Breast epithelium (tissue), 4 donors: ENCODE measurements at regions not wholly inside any gene's neighbourhood (a gene's known extent, or its start where the extent isn't known, plus 50 kb on each side); places are given as distances from the start of the nearest gene placed in this dataset.

Experiments used
- DNase-seq, 2 donors: peaks; one replicate each; pipeline ENCODE4 v3.0.0-alpha.2; 2019; ENCODE audit warnings: low spot score in 2 of 2
- H3K27ac ChIP-seq, 2 donors: fragments of 200-600 bp; sonication (generic) in 1 of 2; one replicate each; pipeline ENCODE4 v1.5.1; 2016 to 2019; ENCODE audit warnings: mild to moderate bottlenecking in 1 of 2
- H3K27me3 ChIP-seq, 2 donors: fragments of 200-600 bp; sonication (generic) in 1 of 2; one replicate each; pipeline versions ENCODE4 v1.5.1 to v1.6.0; 2017 to 2019; ENCODE audit warnings: control low read depth in 1 of 2, mild to moderate bottlenecking in 1 of 2
- H3K36me3 ChIP-seq: fragments of 200-600 bp; one replicate; pipeline ENCODE4 v1.5.1; 2019
- H3K4me1 ChIP-seq, 2 donors: fragments of 200-600 bp; sonication (generic); one replicate each; pipeline ENCODE4 v1.5.1; 2016 to 2019; ENCODE audit warnings: control low read depth in 1 of 2
- H3K4me3 ChIP-seq, 3 donors: fragments of 200-600 bp; sonication (generic); 1 replicate in 2 of 3; 2 replicates in 1 of 3; pipeline ENCODE4 v1.5.1; 2016 to 2019; ENCODE audit warnings: mild to moderate bottlenecking in 3 of 3, moderate library complexity in 2 of 3
- H3K9me3 ChIP-seq, 2 donors: fragments of 200-600 bp; sonication (generic) in 1 of 2; one replicate each; pipeline ENCODE4 v1.5.1; 2016 to 2019; ENCODE audit warnings: control low read depth in 1 of 2
- POLR2A ChIP-seq: fragments of 450-650 bp; IDR thresholded peaks from one replicate; pipeline ENCODE4 v1.6.1; 2016; ENCODE audit warnings: antibody characterized with exemption, mild to moderate bottlenecking, moderate library complexity
- POLR2AphosphoS5 ChIP-seq, 3 donors: sonication (generic); formaldehyde crosslinking; IDR thresholded peaks; one replicate each; pipeline ENCODE4 v1.6.1; 2017; ENCODE audit warnings: antibody characterized with exemption in 3 of 3
- intact Hi-C: fragments of 100-400 bp; cut with DNase I; formaldehyde crosslinking; loops from one replicate; pipeline ENCODE4 v1.15.1; 2023; ENCODE audit warnings: low total_unique reads
- TF ChIP-seq, protein P1 (sequence below), 3 donors: fragments of 450-650 bp; IDR thresholded peaks; one replicate each; pipeline ENCODE4 v1.5.1; 2016 to 2017; ENCODE audit warnings: antibody characterized with exemption in 3 of 3, mild to moderate bottlenecking in 3 of 3, moderate library complexity in 3 of 3

DNA sequence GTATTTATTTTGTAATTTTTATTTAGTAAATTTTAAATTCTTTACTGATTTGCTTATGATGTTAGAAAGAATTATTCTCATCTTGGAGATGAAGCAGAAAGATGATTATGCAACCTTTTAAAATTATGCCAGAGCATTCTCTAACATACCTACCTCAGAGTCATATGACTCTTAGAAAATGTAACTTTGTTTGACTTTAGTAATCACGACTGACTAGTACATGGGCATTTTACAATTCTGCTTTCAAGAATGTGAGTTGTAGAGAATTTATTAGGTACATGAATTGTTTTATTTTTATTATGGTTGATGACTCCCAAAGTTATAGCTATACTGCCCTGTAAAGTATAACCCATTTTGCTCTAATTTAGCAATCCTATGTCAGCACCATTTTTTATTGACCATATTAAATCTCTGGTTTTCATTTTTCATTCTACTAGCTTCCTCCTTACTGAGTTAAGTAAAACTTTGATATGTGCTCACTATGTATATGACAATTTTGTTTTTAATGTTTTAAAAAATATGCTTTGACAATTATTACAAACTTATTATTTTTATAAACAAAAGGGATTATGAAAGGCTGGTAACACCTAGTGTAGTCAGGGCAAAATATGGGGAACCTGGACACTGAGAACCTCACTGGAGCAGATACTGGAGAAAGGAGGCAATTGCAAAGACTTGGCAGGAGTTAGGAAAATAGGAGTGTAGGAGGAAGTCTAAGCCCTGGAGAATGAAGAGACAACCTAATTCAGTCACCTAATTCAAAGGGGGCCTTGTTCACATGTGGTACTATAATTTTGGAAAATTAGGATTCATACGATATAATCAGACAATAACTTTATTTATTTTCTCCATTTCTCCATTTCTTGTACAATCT is 249.7 kb upstream of the DAB2 start:
- Histone ChIP-seq H3K4me1 (no peaks in the 10 kb centered on the region), H3K36me3 (no peaks in the 10 kb centered on the region), H3K9me3 (no peaks in the 10 kb centered on the region), H3K27ac (no peak overlapping the region), H3K4me3 (no peak overlapping the region), H3K27me3 (no peaks in the 10 kb centered on the region)
- TF ChIP-seq POLR2AphosphoS5 (IDR thresholded peaks at IDR 0.05), result no peak
- TF ChIP-seq, protein P1, sequence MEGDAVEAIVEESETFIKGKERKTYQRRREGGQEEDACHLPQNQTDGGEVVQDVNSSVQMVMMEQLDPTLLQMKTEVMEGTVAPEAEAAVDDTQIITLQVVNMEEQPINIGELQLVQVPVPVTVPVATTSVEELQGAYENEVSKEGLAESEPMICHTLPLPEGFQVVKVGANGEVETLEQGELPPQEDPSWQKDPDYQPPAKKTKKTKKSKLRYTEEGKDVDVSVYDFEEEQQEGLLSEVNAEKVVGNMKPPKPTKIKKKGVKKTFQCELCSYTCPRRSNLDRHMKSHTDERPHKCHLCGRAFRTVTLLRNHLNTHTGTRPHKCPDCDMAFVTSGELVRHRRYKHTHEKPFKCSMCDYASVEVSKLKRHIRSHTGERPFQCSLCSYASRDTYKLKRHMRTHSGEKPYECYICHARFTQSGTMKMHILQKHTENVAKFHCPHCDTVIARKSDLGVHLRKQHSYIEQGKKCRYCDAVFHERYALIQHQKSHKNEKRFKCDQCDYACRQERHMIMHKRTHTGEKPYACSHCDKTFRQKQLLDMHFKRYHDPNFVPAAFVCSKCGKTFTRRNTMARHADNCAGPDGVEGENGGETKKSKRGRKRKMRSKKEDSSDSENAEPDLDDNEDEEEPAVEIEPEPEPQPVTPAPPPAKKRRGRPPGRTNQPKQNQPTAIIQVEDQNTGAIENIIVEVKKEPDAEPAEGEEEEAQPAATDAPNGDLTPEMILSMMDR (IDR thresholded peaks at IDR 0.05), result no peak
- TF ChIP-seq POLR2A, result no peak
- intact Hi-C loops, result no loop called here
- DNase-seq, result no peak

DNA sequence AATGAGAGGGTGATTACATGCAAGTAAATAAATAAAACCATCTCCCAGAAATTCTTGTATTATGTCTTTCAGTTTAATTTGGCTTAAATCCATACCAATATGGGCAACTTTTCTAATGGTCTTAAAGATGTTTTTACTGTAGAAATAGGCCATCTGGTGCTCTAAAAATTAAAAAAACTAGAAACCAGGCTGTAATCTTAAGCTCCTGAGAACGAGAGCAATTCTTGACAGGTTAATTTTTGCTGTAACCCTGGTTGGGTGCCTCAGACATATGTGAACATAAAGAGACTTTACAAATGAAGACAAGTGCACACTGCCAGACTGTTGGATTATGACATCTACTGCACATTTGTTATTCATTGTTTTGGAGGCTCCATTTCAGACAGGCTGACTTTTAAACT is 246.8 kb upstream of the DAB2 start:
- H3K27me3 ChIP-seq, result no peaks in the 10 kb centered on the region
- no peaks in the 10 kb centered on the region for H3K36me3 ChIP-seq
- TF ChIP-seq, protein P1 (IDR thresholded peaks at IDR 0.05), result no peak
- TF ChIP-seq POLR2A (no peak), POLR2AphosphoS5 (IDR thresholded peaks at IDR 0.05) (no peak)
- no peak overlapping the region for H3K27ac ChIP-seq
- intact Hi-C loops, result no loop called here
- H3K4me1 ChIP-seq, result no peaks in the 10 kb centered on the region
- no peak for DNase-seq
- H3K4me3 ChIP-seq, result no peak overlapping the region
- H3K9me3 ChIP-seq, result no peaks in the 10 kb centered on the region

DNA sequence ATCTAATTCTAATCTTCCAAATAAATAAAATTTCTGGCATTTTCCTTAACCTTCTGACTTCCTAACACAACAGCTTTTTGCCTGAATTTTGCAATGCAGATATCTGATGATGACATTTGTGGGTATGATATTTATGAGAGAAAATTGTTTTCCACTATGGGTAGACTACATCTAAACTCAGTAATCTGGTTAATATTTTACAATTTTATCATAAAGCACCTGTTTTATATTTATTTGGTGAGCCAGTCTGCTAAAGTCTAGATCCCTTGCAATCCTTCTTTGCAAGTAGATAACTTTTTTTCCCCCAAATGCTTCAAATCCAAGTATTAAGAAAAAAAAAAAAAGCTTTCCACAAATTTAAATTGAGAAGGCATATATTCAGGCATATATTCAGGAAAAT is 246.2 kb upstream of the DAB2 start:
- Histone ChIP-seq H3K27ac (no peak overlapping the region), H3K4me3 (no peak overlapping the region), H3K36me3 (no peaks in the 10 kb centered on the region), H3K9me3 (no peaks in the 10 kb centered on the region), H3K4me1 (no peaks in the 10 kb centered on the region), H3K27me3 (no peaks in the 10 kb centered on the region)
- intact Hi-C loops, result no loop called here
- TF ChIP-seq POLR2AphosphoS5 (IDR thresholded peaks at IDR 0.05), result no peak
- no peak for TF ChIP-seq POLR2A
- TF ChIP-seq, protein P1 (IDR thresholded peaks at IDR 0.05), result no peak
- no peak for DNase-seq

DNA sequence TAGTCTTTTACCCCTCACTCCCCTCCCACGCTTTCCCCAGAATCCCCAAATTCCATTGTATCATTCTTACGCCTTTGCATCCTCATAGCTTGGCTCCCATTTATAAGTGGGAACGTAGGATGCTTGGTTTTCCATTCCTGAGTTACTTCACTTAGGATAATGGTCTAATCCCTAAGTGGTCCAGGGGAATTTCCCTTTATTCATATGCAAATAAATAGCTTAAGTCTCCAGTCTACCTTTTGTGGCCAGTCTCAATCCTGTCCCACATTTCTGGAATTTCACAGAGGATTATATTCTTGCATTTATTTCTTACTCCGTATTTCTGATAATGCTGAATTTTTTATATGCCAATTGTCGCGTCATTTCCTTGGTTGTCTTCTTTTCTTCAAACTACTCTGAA is 245.6 kb upstream of the DAB2 start:
- no peak for TF ChIP-seq POLR2AphosphoS5 (IDR thresholded peaks at IDR 0.05)
- TF ChIP-seq, protein P1 (IDR thresholded peaks at IDR 0.05), result no peak
- TF ChIP-seq POLR2A, result no peak
- no peaks in the 10 kb centered on the region for H3K4me1 ChIP-seq
- no peak for DNase-seq
- no peaks in the 10 kb centered on the region for H3K9me3 ChIP-seq
- no peak overlapping the region for H3K27ac ChIP-seq
- H3K27me3 ChIP-seq, result no peaks in the 10 kb centered on the region
- intact Hi-C loops, result no loop called here
- no peaks in the 10 kb centered on the region for H3K36me3 ChIP-seq
- H3K4me3 ChIP-seq, result no peak overlapping the region

DNA sequence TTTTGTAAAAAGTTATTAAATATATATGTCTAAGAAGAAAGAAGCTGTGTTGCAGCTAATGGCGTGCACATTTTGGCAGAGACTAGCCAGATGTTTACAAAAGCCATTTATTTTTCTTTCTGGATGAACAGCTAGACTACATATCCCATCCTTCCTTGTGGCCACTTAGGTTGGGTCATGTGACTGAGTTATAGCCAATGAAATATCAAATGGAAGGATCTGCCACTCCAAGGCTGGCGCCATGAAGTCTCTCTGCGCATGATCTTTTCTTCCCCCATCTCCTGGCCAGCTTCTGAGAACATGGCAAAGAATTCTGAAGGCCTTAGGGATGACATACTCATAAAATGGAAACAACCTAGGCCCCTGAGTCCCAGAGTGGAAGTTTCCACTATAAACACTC is 244.2 kb upstream of the DAB2 start:
- Histone ChIP-seq H3K36me3 (no peaks in the 10 kb centered on the region), H3K9me3 (no peaks in the 10 kb centered on the region), H3K4me1 (no peaks in the 10 kb centered on the region), H3K27me3 (no peaks in the 10 kb centered on the region), H3K4me3 (no peak overlapping the region), H3K27ac (no peak overlapping the region)
- intact Hi-C loops, result no loop called here
- no peak for DNase-seq
- TF ChIP-seq POLR2AphosphoS5 (IDR thresholded peaks at IDR 0.05) (no peak), POLR2A (no peak)
- TF ChIP-seq, protein P1 (IDR thresholded peaks at IDR 0.05), result no peak
